ENCODE measurements at regions not wholly inside any gene's neighbourhood (a gene's known extent, or its start where the extent isn't known, plus 50 kb on each side); places are given as distances from the start of the nearest gene placed in this dataset.
"Not testable (repeated sequence)": the region's sequence is repeated elsewhere in the genome, so short reads cannot be mapped to it uniquely, and the experiment has no call there.

DNA sequence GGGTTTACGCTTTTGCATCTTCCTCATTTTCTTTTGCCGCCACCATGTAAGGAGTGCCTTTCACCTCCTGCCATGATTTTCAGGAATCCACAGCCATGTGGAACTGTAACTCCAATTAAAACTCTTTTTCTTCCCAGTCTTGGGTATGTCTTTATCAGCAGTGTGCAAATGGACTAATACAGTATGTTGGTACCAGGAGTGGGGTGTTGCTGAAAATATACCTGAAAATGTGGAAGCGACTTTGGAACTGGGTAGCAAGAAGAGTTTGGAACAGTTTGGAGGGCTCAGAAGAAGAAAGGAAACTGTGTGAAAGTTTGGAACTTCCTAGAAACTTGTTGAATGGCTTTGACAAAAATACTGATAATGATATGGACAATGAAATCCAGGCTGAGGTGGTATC is 983.9 kb upstream of the NDST4 start:
- TF ChIP-seq CTCF, POLR2A (IDR thresholded peaks at IDR 0.05): not testable (repeated sequence)

All from lower leg skin (tissue), 3 donors.